ENCODE measurements at regions not wholly inside any gene's neighbourhood (a gene's known extent, or its start where the extent isn't known, plus 50 kb on each side); places are given as distances from the start of the nearest gene placed in this dataset.
A peak's percentile ranks its signal among the peaks of the same experiment; 100 is the strongest.
"Not testable (repeated sequence)": the region's sequence is repeated elsewhere in the genome, so short reads cannot be mapped to it uniquely, and the experiment has no call there.

DNA sequence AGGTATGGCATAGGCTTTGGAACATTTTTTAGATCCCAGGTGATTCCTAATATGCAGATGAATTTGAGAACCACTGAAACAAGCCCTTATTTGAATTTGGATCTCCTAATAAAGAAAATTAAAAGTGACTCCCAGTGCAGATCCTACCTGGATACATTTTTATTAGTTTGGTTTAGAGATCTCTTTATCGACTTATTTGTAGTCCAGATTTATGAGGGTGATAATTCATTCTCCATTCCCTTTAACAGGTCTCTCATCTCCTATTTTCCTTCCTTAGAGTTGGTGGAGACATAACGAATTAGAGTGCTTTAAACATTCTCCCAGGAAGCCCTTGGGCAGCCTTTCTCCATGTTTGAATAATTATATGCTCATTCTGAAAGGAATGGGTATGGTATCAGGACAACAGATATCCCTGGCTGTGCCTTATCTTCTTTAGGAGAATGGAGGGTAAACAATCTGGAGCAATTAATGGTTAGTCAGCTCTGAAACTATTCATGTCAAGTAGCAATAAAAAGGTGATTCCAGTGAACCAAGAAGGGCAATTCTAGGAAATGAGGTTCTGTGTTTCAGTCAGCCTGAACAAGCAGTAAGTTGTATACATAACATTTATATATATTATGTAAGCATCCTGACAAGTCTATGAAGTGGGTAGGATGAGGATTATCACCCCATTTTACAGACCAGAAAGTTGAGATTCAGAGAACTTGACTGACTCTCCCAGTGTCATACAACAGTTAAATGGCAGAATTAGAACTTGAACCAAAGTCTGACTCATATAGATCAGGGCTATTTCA is 53.9 kb upstream of the RCE1 start:
- TF ChIP-seq ZFX (IDR thresholded peaks at IDR 0.05) (no peak), CTCF (conservative IDR thresholded peaks at IDR 0.05) (no peak)
- peak overlapping the region; percentile 77 for H3K27ac ChIP-seq

- peak overlapping the region; percentile 77 for H3K27ac ChIP-seq
- TF ChIP-seq CTCF (conservative IDR thresholded peaks at IDR 0.05) (no peak), ZFX (IDR thresholded peaks at IDR 0.05) (no peak)
Observed at GRCh38 chr11:66787934-66788758, 55.1 kb upstream of the RCE1 start.

GRCh38 chr11:66784575-66784974 is 55.6 kb upstream of the SPTBN2 start:
- H3K27ac ChIP-seq = no peak overlapping the region
- no peak for TF ChIP-seq ZFX (IDR thresholded peaks at IDR 0.05)
- TF ChIP-seq CTCF (conservative IDR thresholded peaks at IDR 0.05) = no peak

- no peak for TF ChIP-seq CTCF (conservative IDR thresholded peaks at IDR 0.05)
- TF ChIP-seq ZFX (IDR thresholded peaks at IDR 0.05) = no peak
- no peak overlapping the region; the same call in 1 of the 2 replicates for H3K27ac ChIP-seq
Observed at GRCh38 chr11:66782726-66783125, 53.7 kb upstream of the SPTBN2 start.

GRCh38 chr11:66779651-66780050 is 50.6 kb upstream of the SPTBN2 start:
- H3K27ac ChIP-seq = not testable (repeated sequence)
